ENCODE measurements at regions not wholly inside any gene's neighbourhood (a gene's known extent, or its start where the extent isn't known, plus 50 kb on each side); places are given as distances from the start of the nearest gene placed in this dataset.
"Not testable (repeated sequence)": the region's sequence is repeated elsewhere in the genome, so short reads cannot be mapped to it uniquely, and the experiment has no call there.

DNA sequence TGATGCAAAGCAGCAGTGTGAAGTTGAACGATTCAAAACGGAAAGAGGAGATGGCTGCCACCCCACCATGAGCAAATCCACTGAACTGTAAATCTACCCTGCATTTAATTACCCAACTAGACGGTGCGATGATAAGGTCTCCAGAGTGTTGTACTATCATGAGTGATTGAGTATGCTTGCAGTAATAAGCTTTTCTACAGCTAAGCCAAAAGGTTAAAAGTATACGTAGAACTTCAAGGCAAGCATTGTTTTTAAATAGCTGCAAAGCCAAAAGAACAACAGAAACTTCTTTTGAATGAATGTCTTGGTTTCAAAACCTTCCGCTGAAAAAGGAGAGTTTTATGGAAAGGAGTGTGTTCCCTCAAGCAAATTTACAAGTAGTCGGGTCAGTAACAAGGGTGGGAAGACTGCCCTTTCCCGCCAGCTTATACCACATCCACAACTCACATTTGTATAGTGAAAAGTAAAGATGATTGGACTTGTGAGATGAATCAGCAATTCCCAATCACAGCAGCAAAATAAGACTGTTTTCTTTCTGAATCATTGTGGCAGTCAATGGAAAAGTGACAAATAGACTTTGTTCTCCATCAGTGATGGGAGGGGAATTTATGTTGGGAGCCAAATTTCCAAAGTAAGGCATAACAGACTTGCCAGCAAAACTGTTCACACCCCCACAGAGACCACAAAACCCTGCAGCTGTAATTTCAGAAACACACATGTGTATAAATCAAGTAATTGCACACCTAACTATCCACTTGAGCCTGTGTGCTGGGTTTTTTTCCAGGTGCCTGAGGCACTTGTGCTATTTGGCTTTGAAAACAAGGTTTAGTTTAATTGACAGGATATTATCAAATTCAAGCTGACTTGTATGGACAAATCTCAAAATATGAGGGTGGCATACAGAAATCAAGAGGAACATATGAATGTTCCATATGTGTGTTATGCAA lies 407.7 kb upstream of the GRAMD2B start:
- ATAC-seq (no peak), DNase-seq (no peak)

DNA sequence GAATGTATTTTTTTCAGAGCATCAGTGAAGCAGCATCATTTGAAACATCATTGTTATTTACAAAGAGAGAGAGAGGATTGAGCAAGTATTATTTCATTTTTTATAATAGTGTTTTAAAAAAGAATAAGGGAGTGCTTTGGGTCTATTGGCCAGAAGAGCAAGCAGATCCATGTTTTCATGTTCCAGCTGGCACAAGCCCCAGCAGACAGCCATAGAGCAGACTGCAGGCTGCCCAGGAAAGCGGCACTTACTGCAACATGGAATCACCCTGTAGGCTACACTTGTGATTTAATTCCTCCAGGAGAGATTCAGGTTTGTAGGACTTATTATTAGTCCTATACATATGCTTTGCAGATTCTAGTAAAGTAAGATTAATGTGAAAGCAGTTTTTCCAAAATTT lies 407.0 kb upstream of the GRAMD2B start:
- no peak for DNase-seq
- no peak for ATAC-seq

DNA sequence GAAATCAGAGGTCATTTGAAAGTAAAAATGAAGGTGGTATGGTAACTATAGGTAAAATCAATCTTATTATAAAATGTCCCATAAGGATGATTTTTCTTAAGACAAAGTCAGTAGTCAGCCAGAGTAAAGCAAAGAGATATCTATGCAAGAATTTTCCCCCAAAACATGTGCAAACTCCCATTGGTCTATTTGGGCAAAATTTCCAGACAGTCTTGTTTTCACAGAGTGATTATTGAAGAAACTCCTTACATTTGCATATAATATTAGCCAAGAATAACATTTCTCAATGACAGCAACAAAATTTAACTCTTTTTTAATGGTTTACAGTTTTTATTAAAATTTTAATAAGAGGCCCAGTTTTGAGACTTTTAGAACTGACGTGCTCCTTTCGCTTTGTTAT lies 406.1 kb upstream of the GRAMD2B start:
- DNase-seq = no peak
- no peak for ATAC-seq

DNA sequence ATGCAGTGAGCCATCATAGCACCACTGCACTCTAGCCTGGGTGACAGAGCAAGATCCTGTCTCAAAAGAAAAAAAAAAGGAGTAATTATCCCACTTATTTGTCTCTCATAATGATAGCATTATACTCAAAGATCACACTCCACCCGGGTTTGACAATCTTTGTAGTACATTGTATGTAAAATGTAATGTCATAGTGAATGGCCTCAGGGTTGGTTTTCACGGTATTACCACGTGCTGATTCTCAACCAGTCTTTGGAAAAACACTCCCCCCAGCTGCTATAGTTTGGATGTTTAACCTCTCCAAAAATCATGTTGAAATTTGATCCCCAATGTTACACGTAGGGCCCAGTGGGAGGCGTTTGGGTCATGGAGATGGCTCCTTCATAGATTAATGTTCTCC lies 402.4 kb upstream of the GRAMD2B start:
- DNase-seq (no peak), ATAC-seq (no peak)

DNA sequence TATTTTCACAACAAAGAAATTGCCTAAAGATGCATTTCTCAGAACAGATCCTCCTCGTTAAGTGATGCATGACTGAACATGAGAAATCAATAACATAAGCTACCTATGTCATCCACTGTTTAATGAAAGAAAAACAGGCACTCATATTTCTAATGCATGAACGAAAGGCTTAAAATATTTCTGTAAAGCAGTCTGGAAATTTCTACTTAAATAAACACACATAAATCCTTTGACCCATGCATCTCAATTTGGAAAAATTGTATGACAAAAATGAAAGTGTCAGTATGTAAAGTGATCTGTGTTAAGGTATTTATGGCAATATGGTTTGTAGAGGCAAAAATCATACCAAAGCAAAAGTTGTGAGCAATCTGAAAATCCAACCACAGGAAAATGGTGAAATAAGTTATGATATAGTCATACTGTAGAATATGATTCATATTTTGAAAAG lies 399.2 kb upstream of the GRAMD2B start:
- no peak for DNase-seq
- ATAC-seq = no peak

DNA sequence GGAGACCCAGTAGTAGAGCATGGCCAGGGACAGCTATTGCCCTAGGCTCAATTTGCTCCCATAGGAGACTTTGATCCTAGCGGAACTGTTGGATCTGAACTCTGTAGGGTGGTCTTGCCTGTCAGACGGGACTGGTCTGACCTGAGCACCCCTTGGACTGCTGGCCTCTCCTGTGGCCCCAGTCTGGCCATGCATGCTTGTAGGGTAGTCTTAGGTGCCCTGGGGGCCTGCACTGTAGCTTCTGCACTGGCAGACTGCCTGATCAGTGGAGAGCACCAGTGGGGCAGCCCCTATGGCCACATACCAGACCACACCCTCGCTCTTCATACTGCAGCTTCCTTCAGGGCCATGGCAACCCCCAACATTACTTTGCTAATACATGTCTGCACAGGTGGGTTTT lies 396.1 kb upstream of the GRAMD2B start:
- no peak for ATAC-seq
- no peak for DNase-seq

DNA sequence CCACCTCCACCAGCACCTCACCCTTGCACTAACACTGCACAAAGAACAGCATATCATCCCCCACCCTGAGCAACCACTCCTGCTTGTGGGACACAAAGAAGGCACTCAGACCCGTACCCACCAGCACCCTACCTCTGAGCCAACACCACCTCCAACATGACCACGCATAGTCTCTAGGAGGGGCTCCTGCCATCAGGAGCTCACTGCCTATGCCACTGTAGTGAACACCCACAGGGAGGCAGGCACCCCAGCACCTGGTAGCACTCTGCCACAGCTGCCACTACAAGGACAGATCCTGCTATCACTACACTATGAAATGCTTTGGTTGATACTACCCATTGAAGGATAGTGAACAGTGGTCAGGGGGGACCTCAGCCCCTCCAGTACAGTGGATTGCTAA lies 395.6 kb upstream of the GRAMD2B start:
- DNase-seq (no peak), ATAC-seq (no peak)

DNA sequence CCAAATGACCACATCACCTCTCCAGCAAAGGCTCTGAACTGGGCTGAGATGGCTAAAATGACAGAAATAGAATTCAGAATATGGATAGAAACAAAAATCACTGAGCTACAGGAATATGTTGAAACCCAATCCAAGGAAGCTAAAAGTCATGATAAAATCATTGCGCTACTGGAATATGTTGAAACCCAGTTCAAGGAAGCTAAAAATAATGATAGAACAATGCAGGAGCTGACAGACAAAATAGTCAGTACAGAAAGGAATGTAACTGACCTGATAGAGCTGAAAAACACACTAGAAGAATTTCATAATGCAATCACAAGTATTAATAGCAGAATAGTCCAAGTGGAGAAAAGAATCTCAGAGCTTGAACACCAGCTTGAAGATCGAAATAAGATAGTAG lies 394.9 kb upstream of the GRAMD2B start:
- ATAC-seq = no peak
- DNase-seq = no peak

DNA sequence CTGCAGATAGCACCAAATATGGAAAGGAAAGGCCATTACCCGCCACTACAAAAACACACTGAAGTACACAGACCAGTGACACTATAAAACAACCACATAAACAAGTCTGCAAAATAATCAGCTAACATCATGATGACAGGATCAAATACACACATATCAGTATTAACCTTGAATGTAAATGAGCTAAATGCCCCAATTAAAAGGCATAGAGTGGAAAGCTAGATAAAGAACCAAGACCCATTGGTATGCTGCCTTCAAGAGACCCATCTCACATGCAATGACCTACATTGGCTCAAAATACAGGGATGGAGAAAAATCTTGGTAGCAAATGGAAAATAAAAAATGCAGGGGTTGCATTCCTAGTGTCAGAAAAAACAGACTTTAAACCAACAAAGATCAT lies 393.9 kb upstream of the GRAMD2B start:
- DNase-seq, ATAC-seq: not testable (repeated sequence)

DNA sequence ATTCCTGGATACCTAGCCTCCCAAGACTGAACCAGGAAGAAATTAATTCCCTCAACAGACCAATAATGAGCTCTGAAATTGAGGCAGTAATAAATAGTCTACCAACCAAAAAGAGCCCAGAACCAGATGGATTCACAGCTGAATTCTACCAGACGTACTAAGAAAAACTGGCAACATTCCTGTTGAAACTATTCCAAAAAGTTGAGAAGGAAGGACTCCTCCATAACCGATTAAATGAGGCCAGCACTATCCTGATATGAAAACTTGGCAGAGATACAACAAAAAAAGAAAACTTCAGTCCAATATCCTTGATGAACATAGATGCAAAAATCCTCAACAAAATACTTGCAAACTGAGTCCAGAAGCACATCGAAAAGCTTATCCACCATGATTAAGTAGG lies 392.5 kb upstream of the GRAMD2B start:
- no peak for ATAC-seq
- no peak for DNase-seq

DNA sequence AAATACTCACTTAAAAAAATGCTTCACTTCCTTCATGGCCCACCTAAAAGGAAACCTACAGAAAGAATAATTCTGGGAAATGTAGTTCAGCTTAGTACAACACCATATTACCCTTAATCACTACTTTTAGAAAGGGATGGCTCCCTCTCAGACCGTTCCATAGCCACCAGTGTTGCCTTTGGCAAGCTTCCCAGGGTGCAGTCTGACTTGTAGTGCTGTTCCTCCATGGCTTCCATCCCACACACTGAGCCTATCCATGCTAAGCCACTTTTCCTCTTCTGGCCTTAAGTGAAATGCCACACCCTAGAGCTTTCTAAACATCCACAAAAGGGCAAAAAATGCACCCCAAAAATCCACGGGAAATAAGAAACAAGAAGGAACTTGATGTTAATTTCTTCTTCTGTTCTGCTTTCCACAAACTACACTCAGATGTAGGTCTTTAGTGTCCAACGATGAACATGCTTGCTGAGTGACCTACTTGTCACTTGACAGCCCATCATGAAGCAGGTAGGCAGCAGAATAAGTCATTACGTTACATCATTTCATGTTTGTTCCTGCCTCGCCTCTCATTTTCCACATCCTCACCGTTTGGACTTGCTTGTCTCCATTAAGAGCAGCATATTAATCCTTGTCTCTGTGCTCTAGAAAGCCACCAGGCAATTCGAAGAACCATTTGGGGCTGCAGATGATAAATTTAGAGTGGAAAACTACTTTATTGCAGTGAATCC lies 391.1 kb upstream of the GRAMD2B start:
- ATAC-seq (no peak), DNase-seq (no peak)

DNA sequence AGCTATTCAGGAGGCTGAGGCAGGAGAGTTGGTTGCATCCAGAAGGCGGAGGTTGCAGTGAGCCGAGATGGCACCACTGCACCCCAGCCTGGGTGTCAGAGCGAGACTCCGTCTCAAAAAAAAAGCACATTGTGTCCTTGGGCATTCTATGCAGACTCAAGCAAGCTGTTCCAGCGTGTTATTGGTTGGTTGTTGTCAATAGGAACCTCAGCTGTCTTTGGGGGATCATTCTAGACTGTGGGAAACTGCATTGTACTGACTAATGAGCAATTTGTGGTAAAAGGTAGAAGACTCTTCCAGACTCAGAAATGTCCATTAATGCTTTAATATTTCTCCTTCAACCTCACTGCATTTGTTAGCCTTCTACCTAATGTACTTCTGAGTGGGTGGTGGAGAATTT lies 379.5 kb upstream of the GRAMD2B start:
- DNase-seq = no peak
- no peak for ATAC-seq

DNA sequence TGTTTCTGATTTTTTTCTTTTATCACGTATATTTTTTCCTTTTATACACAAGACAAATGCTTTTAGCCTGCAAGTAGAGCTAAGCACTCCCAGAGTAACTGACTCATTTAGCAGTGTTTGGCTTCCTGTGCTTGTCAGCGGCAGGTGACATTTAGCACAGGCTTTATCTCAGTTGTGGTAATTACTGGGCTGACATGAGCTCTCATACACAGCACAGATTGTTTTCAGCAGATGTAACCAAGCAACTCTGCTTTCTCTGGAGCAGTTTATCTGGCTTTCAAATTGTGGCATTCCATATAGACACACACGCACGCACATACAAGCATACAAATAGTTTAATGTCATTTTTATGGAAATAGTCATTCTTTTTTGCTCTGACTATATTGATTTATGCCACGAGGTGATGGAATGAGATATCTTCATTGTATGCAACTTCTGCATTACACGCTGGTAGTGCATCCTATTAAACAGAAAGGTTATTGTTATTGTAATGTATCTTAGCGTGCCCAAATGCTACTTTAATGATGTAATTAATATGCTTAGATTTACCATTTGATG lies 379.0 kb upstream of the GRAMD2B start:
- DNase-seq = no peak
- ATAC-seq = no peak

DNA sequence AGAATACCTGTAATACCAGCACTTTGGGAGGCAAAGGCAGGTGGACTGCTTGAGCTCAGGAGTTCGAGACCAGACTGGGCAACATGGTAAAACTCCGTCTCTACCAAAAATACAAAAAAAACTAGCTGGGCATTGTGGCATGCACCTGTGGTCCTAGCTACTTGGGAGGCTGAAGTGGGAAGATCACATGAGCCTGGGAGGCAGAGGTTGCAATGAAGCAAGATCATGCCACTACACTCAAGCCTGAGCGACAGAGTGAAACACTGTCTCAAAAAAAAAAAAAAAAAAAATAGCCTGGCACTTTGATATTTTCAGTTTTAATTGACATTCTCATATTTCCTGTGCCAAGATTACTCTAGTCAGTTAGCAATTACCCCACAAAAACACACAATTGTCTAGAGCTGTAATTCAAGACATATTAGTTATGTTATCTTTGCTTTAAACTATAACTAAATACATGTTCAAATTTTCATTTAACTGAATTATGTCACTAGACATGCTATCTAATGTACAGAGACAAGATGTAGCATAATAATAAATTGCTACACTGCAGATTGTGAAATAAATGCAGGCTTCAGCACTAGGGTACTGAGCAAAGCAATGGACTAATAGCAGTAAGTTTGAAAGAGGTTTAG lies 378.2 kb upstream of the GRAMD2B start:
- ATAC-seq = no peak
- DNase-seq = no peak

DNA sequence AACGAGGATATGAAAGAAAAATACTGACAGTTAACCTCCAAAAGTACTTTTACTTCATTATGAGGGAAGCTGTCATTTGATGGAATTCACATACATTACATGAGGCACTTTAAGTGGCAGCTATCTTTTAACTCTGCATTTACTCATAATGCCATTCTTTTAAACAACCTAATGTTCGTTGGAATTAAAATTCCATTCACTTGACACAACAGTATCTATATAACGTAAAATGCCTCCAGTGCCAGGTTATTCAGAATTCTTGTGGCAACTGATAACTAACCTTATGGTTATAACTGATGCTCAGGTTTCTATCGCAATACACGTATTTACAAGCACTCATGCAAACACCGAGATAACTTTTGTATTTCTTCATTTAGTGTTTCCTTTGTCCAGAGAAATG lies 376.9 kb upstream of the GRAMD2B start:
- ATAC-seq (no peak), DNase-seq (no peak)

DNA sequence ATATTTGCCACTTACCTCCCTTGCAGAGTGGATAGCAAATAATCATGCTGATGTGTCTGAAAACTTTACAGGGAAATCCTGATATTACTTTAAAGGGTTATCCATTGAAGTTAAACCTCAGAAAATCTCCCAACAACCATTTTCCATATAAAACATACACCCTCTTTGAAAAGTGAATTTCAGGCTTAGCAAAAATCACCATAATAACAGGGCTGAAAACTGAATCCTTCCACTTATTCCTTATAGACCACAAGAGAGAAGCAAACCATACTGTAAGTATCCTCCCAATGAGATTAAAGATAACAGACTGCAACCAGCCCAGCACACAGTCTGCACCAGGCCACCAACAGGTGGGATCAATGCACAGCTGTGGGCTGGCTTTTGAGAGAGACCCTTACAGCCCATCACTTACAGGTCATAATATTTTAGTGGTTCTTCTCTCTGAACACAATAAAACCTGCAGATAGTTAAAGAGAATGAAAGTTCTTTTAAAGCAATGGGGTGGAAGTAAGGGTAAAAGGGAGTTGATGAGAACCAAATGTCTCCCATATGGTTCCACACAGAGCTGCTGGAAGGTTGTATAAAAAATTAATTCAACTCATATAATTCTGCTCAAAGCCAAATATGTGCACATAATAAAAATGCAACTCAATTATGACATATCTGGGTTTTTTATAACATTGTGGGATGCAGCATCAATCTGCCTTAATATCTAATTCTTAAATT lies 376.2 kb upstream of the GRAMD2B start:
- DNase-seq (no peak), ATAC-seq (no peak)

DNA sequence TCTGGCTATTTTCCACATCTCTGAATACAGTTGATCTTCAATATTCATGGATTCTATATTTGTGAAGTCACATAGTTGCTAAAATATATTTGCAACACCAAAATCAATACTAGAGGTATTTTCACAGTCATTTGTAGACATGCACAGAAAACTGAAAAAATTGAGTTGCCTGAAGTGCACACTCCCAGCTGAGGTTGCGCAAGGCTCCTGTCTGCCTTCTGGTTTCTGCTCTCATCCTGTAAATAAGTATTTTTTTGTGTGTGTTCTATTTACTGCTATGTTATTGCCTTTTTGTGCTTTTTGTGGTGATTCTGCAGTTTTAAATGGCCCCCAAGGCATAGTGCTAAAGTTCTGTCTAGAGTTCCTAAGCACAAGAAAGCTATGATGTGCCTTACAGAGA lies 371.1 kb upstream of the GRAMD2B start:
- no peak for ATAC-seq

DNA sequence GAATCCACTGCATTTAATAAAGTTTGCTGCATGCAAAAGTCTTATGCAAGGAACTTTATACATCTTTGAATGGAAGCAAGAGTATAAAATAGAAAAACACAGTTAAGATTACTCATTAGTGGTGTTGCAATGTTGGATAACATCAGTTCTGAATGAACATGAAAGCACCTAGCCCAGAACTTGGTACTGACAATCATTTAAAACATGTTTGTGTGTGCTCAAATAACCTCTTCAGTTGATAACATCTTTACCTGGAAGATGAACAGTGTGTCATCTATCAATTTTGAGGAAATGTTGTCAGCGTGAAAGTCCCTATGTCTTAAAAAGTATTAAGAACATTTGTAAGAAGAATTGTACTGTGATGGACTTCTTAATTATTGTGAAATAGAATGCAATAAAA lies 370.4 kb upstream of the GRAMD2B start:
- DNase-seq = no peak
- ATAC-seq = no peak

More for the DNA sequence above, 371.1 kb upstream of the GRAMD2B start:
- DNase-seq = no peak

DNA sequence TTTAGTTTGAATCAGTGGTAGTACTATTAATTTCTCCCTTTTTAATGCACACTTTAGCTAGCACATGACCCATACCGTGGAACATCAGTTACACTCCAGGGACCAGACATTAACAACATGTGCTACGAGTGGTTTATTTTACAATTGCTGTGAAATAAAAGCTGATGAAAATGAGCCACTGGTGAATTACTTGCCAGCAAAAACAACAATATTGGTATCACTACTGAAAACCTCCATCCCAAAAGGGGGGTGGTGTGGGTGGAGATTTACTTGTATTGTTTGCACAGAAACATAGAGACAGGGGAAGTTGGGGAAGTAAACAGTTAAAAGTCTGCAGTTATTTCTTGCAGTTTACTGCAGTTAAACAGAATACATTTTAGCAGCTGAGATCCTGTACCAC lies 369.6 kb upstream of the GRAMD2B start:
- DNase-seq = no peak
- ATAC-seq = no peak

DNA sequence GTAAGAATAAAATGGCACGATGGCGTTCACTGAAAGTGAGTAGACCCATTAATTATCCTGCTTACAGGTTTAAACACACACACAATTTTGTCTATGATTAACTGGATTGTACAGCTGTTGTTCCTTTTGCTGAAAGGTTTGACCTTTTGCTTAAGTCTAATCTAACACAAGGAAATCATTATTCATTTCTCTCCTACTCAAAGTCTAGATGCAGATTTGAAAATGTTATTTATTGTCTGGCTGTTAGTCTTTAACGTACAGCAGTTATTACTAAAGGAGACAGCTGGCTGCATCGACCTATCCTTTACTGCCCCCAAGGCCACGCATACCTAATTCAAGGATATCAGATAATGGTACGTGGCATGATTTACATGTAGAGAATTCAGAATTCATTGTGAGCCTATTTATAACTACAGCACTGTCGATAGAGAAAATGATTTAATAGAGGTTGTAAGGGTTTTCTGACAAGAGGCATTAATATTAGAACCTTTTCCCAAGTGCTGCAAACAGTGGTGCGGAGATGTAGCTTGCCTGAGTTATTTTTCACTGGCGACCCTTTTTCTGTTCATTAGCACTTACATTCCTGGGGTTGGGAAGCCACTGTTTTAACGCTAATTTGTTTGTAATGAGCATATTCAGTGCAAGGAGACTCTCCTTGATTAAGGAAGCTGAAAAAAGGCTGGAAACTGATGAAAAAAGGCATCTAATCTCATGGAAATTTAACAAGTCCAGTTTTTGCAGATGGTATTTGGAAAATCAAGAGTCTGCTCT lies 368.4 kb upstream of the GRAMD2B start:
- no peak for DNase-seq
- ATAC-seq = no peak

DNA sequence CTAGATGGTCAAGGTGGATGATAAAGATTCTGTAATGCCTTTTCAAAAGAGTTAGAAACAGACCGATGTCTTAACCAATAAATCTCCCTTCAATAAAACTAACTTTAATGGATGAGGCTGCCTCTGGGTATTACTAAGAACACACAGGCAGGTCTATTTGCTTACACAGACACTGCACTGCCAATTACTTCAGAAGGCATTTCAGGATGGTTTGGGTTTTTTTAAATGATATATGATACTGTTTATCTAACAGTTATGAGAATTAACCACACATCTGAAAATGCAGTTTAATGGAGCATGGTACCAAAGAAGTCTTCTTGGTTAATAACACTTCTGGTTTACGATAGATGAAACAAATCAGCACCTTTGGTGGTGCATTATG lies 367.9 kb upstream of the GRAMD2B start:
- ATAC-seq (no peak), DNase-seq (no peak)

Data from stimulated activated naive CD8-positive, alpha-beta T cell treated with anti-CD3 and anti-CD28 coated beads, Interleukin-15, Interleukin-2, amounts not matched to agents 100 U/mL and 50 U/mL, for 24 hours (primary cell).